ENCODE measurements at regions not wholly inside any gene's neighbourhood (a gene's known extent, or its start where the extent isn't known, plus 50 kb on each side); places are given as distances from the start of the nearest gene placed in this dataset.

GRCh38 chr3:43895573-43895972 lies 204.8 kb downstream of the ABHD5 start:
- no peak overlapping the region for H3K4me3 ChIP-seq (ENCODE audit: low read depth, low read length)
- DNase-seq (ENCODE audit: low read depth) = no peak
- TF ChIP-seq CTCF (IDR thresholded peaks at IDR 0.05; ENCODE audit: insufficient read depth, low read depth, low read length) = no peak

GRCh38 chr3:43902415-43902814 lies 211.7 kb downstream of the ABHD5 start:
- DNase-seq (ENCODE audit: low read depth) = no peak
- no peak overlapping the region for H3K4me3 ChIP-seq (ENCODE audit: low read depth, low read length)
- no peak for TF ChIP-seq CTCF (IDR thresholded peaks at IDR 0.05; ENCODE audit: insufficient read depth, low read depth, low read length)

- no peak overlapping the region for H3K4me3 ChIP-seq (ENCODE audit: low read depth, low read length)
- no peak for DNase-seq (ENCODE audit: low read depth)
- TF ChIP-seq CTCF (IDR thresholded peaks at IDR 0.05; ENCODE audit: insufficient read depth, low read depth, low read length) = no peak
These were observed 214.4 kb downstream of the ABHD5 start for GRCh38 chr3:43905157-43905556.

- no peak for TF ChIP-seq CTCF (IDR thresholded peaks at IDR 0.05; ENCODE audit: insufficient read depth, low read depth, low read length)
These were observed 216.2 kb downstream of the ABHD5 start for GRCh38 chr3:43906849-43907507.

GRCh38 chr3:43907508-43907858 lies 216.7 kb downstream of the ABHD5 start:
- no peak for TF ChIP-seq CTCF (IDR thresholded peaks at IDR 0.05; ENCODE audit: insufficient read depth, low read depth, low read length)
- no peak overlapping the region for H3K4me3 ChIP-seq (ENCODE audit: low read depth, low read length)
- DNase-seq (ENCODE audit: low read depth) = no peak

More at GRCh38 chr3:43906849-43907507, 216.2 kb downstream of the ABHD5 start:
- H3K4me3 ChIP-seq (ENCODE audit: low read depth, low read length) = no peak overlapping the region
- DNase-seq (ENCODE audit: low read depth) = no peak

- no peak for TF ChIP-seq CTCF (IDR thresholded peaks at IDR 0.05; ENCODE audit: insufficient read depth, low read depth, low read length)
- H3K4me3 ChIP-seq (ENCODE audit: low read depth, low read length) = no peak overlapping the region
- no peak for DNase-seq (ENCODE audit: low read depth)
These were observed 217.7 kb downstream of the ABHD5 start for GRCh38 chr3:43908456-43908855.

- no peak for DNase-seq (ENCODE audit: low read depth)
- H3K4me3 ChIP-seq (ENCODE audit: low read depth, low read length) = no peak overlapping the region
- no peak for TF ChIP-seq CTCF (IDR thresholded peaks at IDR 0.05; ENCODE audit: insufficient read depth, low read depth, low read length)
These were observed 218.4 kb downstream of the ABHD5 start for GRCh38 chr3:43909149-43909548.

Measured in fibroblast of villous mesenchyme (primary cell).